GM19328 (cell line): ENCODE measurements at regions not wholly inside any gene's neighbourhood (a gene's known extent, or its start where the extent isn't known, plus 50 kb on each side); places are given as distances from the start of the nearest gene placed in this dataset.
A peak's percentile ranks its signal among the peaks of the same experiment; 100 is the strongest.
"Not testable (repeated sequence)": the region's sequence is repeated elsewhere in the genome, so short reads cannot be mapped to it uniquely, and the experiment has no call there.

Source experiments
- ATAC-seq: cut with Tn5 transposase; IDR thresholded peaks from one replicate; pipeline ENCODE4 v1.9.1; 2021; ENCODE audit warnings: mild to moderate bottlenecking, moderate library complexity; ENCODE audit not compliant: unreplicated experiment

DNA sequence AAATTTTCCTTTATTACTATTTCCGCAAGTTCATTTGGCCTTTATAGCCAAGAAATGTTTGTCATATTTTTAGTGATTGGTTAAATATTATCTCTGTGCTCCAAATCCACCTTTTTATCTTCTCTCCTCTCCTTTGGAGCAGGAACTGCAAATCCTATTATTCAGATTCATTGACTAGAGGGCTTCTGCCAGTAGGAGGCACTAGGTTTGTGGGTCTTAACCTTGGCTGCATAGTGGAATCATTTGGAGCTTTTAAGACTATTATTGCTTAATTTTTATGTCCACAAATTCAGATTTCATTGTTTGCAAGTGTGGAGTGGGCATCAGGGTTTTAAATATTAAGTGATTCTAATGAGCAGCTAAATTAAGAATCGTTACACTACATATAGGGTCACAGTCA, 75.3 kb upstream of the SYT10 start:
- no peak for ATAC-seq

DNA sequence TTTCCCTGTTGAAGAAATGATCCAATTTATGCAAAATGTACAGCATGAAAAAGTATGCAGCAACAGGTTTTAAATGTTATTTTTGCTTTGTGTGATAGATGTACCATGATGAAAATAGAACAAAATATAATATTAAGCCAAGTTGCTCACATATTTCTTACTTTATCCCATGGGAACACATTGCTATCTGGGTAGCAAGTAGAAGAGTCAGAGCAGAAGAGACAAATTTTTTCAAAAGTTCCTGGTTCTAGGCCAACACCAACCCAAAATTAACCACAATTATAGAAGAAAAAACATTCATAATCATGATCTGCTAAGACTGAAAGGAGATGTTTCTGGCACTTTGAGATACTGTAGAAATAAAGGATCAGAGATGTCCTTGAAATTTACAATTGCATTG, 79.9 kb upstream of the SYT10 start:
- no peak for ATAC-seq

DNA sequence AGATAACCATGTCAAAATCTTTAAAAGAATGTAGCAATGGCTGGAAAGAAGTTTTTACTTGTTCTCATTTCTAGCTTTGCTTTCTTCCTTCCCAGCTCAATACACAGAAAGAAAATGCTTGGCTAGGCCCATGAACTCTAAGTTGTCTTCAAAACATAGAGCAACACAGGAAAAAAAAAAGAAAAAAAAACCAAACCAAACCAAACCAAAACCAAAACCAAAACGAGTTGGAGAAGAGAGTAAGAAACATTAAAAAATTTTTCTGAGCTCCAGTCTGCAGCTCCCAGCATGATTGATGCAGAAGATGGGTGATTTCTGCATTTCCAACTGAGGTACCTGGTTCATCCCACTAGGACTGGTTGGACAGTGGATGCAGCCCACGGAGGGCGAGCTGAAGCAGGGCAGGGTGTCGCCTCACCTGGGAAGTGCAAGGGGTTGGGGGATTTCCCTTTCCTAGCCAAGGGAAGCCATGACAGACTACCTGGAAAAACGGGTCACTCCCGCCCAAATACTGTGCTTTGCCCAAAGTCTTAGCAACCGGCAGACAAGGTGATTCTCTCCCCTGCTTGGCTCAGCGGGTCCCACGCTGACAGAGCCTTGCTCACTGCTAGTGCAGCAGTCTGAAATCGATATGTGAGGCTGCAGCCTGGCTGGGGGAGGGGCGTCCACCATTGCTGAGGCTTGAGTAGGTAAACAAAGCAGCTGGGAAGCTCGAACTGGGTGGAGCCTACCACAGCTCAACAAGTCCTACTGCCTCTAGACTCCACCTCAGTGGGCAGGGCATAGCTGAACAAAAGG, 81.1 kb upstream of the SYT10 start:
- not testable (repeated sequence) for ATAC-seq

DNA sequence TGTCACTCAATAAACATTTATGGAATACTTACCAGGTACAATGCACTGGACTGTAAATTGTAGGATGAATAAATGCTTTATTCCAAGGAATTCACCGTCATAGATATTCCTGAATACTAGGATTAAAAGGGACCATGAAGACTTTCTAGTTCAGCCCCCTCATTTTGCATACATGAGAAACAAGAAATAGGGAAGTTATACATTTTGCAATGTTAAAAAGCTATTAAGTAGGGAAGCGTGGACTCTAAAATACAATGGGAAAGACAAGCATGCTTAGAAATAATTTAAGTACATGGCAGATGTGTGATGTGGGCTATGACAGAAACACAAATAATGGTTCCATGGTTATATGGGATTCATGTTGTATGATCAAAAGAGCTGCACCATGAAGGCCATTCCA, 89.4 kb upstream of the SYT10 start:
- ATAC-seq = no peak

DNA sequence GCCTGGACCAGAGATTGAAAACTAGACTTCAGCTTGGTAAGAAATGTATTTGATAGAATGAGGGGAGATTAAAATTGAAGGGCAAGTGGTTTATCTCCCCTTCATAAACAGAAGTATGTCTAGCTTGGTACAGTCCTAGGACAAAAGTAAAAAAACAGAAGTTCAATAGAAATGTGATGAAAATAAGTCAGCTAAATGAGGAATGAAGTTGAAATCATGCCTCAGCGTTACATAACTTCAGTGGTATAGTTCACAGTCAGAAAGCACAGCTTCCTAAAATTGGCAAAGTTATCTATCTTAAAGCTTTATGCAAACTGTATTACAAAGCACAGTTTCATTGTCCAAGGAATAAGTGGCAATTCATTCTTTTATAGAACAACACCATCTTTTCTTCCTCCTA, 90.2 kb upstream of the SYT10 start:
- no peak for ATAC-seq

DNA sequence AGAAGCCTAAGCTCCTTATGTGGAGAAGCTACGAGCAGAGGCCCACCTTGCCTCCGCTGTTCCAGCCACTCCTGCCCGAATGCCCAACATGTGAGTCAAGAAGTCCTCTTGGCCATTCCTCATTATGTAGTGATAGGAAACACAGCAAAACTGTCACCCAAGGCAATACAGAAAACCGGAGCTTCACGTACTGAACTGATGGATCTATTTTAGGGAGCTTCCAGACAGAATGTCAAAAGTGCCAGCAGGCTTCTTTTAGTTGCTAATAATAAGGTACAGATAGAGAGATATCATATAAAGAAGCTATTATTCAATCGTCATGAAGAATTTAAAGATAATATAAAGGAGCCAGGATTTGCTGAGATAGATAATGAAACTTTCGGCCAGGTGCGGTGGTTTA, 91.6 kb upstream of the SYT10 start:
- ATAC-seq = no peak

DNA sequence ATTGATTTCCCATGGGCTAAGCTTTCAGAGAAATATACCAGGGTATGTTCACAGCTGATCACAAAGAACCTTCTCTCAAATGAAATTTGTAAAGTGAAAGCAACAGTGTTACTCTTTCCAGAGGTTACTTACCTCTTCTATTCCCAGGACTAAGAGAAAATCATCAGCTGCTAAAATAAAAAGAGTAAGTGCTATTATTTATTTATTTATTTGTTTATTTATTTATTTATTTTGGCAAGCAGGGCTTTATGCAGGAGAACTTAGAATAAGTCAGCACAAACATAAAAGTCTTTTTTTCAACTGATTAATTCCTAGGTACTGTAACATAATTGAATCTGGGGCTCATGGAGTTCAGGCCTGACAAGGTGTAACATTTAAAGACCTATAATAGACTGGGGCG, 93.9 kb upstream of the SYT10 start:
- no peak for ATAC-seq

DNA sequence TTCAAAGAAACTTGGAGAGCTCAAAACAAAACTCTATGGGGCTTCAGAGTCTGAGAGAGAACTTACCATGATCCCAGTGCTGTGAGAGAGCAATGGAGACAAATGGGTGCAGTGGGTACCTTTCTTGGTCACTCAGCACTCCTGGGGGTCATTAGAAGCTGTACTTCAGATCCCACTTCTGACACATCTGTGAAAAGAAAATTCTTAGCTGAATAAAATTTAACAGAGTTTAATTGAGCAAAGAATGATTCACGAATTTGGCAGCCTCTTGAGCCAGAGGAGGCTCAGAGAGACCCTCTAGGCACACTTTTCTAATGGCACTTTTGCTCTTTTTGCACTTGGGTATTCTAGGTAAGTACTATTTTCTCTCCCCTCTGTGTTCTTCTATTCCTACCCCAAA, 96.8 kb upstream of the SYT10 start:
- ATAC-seq = no peak

DNA sequence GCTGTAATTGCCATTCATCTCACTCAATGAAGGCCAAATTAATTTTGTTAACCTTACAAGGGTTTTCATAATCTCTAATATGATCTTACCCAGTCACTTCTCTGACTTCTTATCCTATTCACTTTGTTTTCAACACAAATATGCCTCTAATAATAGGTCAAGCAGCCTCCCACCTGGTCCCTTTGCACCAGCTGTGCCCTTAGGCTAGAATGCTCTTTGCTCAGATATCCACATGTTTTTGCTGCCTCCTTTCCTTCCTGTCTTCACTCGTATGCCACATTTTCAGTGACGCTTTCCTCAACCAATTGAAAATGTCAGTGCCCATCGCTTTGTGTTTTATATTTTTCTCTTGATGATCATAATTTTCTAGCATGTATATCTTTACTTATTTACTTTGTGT, 106.4 kb upstream of the SYT10 start:
- ATAC-seq = no peak

DNA sequence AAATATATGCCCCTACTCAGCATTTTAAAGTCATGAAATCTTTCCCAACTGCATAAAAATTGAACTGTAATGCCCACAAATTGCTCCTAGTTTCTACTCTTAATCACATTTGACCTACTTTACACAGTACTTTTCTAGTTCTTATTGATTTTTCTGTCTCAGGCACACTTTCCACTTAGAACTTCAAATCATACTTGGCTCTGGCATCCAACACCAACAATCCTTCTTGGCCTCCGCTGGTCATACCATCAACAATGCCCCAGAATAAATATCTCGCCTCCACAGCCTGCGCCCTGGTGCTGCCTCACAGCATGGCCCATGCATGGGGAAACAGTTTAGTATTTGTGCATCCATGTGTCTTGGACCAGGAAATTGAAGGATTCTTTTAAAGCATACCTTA, 107.5 kb upstream of the SYT10 start:
- no peak for ATAC-seq

DNA sequence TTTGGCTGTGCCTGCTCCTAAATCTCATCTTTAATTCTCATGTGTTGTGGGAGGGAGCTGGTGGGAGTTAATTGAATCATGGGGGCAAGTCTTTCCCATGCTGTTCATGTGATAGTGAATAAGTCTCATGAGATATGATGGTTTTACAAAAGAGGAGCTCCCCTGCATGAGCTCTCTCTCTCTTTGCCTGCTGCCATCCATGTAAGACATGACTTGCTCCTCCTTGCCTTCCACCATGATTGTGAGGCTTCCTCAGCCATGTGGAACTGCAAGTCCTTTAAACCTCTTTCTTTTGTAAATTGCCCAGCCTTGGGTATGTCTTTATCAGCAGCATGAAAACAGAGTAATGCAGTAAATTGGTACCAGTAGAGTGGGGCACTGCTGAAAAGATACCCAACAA, 110.6 kb upstream of the SYT10 start:
- ATAC-seq = not testable (repeated sequence)

DNA sequence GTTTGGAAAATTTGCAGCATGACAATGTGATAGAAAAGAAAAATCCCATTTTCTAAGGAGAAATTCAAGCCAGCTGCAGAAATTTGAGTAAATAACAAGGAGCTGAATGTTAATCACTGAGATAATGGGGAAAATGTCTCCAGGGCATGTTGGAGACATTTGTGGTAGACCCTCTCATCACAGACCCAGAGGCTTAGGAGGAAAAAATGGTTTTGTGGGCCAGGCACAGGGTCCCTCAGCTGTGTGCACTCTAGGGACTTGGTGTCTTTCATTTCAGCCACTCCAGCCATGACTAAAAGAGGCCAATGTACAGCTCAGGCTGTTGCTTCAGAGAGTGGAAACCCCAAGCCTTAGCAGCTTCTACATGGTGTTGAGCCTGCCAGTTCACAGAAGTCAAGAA, 111.4 kb upstream of the SYT10 start:
- ATAC-seq = no peak

DNA sequence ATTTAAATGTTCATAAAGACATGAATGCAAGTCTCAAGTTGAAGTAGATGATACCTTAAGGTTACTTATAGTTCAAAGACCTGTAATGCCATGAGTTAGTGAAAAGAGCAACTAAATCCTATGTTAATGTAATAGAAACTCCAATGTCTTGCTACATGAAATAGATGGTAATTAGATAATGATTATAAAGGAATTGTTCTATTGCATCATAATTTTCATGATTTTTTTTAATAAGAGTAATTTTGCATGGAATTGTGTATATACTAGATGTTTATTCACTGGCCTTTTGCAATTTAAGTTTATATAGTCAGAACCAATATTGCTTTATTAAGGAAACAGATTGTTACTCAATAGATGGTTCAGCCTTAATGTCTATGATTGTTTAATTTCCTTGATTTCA, 115.5 kb upstream of the SYT10 start:
- ATAC-seq = no peak

DNA sequence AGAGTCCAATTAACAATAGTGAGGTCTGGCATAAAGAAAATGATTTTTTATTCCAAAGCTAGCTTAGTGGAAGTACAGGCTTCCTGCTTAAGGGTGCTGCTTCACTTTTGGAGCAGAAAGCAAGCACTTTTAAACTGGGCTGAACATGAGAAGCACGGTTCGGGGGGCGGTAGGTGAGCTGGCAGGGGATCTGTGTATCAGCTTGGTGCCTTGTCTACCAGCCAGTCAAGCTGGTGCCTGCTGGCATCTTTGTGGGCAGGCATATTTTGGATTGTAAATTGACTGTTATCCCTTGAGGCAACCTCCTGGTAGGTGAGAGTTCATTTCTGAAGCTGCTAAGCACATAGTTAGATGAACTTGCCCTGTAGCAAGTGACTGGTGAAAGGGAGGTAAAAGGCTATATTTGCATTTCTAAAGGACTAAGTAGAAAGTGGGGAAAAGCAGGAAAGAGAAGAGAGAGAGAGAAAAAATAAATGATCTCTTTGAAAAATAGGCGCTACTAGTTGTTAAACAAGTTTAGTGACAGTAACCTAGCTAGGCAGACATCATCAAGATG, 121.1 kb upstream of the SYT10 start:
- no peak for ATAC-seq

DNA sequence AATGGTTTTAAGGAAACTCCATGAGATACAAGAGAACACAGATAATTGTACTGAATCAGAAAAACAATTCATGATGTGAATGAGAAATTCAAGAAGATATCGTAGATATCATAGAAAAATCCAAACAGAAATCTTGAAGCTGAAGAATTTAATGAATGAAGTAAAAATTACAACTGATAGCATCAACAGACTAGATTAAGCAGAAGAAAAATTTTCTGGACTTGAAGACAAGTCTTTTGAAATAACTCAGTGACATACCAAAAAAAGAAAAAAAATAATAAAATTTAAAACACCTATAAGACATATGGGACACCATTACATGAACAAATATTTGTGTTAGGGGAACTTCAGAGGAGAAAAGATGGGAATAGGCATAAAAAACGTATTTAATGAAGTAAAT, 122.8 kb upstream of the SYT10 start:
- ATAC-seq = no peak

DNA sequence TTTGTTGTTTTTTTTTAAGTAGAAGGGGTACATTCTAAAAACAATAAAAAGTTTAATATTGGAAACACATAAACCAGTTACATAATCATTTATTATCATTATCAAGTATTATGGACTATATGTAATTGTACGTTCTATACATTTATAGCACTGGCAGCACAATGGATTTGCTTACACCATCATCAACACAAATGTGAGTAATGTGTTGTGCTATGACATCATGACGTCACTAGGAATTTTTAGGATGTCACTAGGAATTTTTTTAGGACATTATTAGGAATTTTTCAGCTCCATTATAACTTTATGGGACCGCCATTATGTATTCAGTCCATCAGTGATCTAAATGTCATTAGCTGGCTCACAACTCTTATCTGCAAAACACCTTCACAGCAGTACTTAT, 126.8 kb upstream of the SYT10 start:
- ATAC-seq = no peak

DNA sequence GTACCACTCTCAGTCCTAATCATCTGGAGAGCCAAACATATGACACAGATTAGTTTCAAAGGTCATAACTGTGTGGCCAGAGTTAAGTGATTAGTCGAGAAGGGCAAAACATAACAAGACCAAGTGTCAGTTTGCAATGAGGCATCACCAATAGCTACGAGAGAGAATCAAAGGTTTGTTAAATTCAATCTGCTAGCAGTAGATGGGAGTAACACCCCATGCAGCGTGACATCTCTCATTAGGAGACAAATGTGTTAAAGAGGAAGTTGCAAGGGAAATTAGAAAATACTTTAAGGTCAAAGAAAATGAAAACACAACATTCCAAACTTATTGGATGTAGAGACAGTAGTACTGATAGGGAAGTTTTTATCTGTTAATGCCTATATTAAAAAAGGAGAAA, 135.7 kb upstream of the SYT10 start:
- no peak for ATAC-seq

DNA sequence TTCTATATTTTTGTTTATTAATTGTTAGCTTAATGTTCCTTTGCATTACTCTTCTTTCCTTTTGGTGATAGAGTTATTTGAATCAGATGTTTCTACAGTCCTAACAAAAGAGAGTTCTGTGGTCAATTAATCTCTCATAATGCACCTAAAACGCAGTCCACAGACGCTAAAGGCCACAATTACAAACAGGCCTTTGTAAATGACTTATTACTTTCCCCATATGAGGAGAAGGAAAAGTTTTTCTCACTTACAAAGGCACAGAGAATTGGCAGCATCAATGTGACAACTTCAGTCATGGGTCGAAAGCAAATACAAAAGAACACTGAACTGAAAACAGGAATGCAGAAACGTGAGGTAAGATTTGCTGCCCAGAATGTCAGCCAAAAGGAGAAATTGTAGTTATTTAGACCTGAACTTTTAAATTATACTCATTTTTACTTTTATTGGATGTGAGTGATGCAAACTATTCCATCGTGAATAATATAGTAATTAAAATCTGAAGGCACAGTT, 142.0 kb upstream of the SYT10 start:
- no peak for ATAC-seq

DNA sequence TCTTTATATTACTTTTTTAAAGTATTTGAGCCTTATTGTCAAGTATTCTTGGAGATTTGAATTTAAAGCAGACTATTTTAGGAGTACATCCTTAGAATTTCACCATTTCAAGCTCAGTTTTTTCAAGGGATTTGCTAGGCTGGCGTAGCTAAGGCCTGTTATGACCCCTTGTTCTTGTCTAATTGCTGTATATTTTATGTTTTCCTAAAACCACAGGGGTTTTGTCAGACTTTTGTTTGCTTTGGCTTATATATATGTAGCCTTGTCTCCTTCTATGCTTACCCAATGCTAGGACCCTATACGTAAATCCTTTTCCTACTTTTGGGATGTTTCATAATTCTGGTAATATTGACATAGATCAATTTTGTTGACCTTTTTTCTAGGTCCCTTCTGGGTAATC, 147.0 kb upstream of the SYT10 start:
- no peak for ATAC-seq

DNA sequence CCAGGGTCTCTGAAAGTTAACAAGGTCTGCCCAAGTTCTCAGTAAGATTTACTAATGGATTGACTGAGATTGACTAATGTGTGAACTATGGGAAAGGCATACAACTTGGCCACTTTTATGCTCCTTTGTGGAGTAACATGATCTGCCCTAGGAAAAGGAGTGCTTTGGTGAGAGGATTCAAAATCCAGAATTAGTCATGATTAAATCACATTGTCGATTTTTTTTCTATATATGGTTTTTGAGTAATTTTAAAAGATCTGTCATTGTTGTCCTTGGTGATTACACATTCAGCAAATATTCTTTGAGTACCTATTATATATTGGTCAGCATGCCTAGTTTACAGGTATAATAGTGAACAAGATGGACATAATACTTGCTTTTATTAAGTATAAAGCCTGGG, 147.7 kb upstream of the SYT10 start:
- ATAC-seq = no peak

DNA sequence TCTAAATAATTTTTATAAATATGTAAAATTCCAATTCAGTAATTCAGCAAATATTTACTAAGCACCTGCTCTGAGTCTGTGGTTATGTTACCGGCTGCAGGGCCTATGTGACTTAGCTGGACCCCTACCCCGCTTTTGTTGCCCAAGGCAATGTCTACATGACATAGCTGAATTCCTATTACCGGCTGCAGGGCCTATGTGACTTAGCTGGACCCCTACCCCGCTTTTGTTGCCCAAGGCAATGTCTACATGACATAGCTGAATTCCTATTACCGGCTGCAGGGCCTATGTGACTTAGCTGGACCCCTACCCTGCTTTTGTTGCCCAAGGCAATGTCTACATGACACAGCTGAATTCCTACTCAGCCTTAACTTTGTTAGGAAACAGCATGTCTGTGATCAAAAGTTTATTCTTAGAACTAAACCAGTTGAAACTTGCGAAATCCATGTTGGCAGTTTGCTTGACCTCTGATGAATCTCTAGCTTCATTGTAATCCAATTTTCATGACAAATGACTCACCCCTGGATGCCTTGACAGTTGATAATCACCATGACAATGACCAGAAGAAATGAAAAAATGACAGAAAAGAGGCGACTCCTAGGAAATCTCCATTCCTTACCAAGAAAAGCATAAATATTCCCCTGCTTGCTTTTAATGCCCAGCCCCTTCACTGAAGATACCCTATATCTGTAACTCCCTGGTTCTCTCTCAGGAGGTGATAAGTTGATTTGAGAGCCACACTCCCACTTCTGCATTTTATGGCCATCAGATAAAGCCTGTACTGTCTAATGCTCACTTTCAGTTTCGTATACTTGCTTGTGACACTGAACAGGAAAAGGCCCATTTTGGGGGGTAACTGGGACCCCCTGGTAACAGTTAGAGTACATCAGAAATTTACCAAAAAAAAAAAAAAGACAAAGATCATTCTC, 148.4 kb upstream of the SYT10 start:
- peak; percentile 92 for ATAC-seq
